ENCODE measurements at regions not wholly inside any gene's neighbourhood (a gene's known extent, or its start where the extent isn't known, plus 50 kb on each side); places are given as distances from the start of the nearest gene placed in this dataset.
A peak's percentile ranks its signal among the peaks of the same experiment; 100 is the strongest.

DNA sequence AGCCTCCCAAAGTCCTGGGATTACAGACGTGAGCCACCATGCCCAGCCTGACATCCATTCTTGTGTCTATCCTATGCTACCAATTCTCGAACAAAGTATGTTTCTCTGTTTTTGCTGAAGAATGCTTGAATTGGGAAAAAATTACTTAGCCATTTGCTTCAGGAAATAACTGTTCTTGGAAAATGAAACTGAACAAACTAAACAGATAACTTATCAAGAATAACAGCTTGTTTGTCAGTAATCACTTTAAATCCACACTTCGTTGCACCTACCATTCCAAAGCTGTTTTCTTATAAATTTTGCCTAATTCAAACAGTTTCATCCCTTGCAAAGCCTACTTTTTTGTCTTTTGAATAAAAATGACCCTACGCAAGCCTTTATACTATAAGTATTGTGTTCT is 672.9 kb downstream of the SUCLG1 start:
- no peak for DNase-seq (ENCODE audit: low read depth)

DNA sequence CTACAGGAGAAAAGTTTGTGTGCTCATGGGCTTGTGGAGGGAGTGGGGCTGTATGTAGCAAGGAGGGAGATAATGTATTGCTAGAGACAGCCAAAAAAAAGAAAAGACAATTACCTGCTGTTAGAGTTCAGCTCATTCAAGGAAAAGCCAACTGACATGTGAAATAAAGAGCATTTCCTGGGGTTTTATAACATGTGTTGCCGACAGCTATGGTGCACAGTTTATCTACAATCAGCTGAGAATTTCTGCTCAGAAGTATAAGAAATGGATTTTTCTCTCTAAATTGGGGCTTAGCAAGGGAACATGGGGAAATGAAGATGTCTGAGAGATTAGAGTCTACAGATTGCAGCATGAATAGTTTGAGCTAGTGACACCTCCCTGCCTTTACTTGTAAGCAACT is 674.1 kb downstream of the SUCLG1 start:
- DNase-seq (ENCODE audit: low read depth): no peak

DNA sequence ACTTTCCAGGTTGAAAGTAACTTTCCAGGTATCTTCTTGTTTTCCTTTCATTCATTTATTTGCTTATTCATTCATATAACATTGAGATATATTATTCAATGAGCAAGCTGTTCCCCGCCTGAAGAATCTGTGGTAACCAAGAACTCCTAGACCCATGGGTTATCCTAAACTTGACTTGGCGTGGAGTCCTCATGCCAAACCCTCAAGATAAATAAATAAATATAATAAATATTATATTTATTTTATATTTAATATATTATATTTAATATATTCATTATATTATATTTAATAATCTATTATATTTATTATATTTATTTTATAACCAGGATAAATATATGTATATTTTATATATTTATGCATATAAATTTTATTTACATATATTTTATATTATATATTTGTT is 674.8 kb downstream of the SUCLG1 start:
- no peak for DNase-seq (ENCODE audit: low read depth)

GRCh38 chr2:83782122-83782521 is 677.0 kb downstream of the SUCLG1 start:
- DNase-seq (ENCODE audit: low read depth): no peak

DNA sequence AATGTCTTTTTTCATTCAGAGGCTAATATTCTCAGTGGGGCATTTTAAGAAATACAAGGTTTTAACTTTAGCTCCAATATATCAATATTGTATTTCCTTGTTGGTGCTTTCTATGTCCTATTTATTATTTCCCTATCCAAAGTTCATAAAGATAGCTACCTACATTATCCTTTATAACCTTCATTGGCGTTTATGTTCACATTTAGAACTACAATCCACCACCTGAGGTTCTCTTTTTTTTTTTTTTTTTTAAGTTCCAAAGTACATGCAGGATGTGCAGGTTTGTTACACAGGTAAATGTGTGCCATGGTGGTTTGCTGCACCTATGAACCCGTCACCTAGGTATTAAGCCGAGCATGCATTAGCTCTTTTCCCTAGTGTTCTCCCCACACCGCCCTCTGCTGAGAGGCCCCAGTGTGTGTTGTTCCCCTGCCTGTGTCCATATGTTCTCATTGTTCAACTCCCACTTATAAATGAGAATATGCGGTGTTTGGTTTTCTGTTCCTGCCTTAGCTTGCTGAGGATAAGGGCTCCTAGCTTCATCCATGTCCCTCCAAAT is 694.6 kb downstream of the SUCLG1 start:
- no peak for DNase-seq (ENCODE audit: low read depth)

GRCh38 chr2:83757329-83757728 is 701.8 kb downstream of the SUCLG1 start:
- DNase-seq (ENCODE audit: low read depth): no peak

- no peak for DNase-seq (ENCODE audit: low read depth)
Observed at GRCh38 chr2:83756219-83756618, 702.9 kb downstream of the SUCLG1 start.

DNA sequence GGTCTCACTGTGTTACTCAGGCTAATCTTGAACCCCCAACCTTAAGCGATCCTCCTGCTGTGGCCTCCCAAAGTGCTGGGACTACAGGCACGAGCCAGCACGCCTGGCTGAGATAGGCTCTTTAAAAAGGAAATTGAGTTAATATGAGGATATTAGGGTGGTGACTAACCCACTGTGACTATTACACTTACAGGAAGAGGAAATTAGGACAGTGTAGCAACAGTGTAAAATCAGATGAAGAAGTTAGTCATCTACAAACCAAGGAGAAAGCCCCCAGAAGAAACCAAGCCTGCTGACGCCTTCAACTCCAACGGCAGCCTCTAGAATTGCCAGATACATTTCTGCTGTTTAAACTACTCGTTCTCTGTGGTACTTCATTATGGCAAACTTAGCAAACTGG is 711.9 kb downstream of the SUCLG1 start:
- DNase-seq (ENCODE audit: low read depth): no peak

DNA sequence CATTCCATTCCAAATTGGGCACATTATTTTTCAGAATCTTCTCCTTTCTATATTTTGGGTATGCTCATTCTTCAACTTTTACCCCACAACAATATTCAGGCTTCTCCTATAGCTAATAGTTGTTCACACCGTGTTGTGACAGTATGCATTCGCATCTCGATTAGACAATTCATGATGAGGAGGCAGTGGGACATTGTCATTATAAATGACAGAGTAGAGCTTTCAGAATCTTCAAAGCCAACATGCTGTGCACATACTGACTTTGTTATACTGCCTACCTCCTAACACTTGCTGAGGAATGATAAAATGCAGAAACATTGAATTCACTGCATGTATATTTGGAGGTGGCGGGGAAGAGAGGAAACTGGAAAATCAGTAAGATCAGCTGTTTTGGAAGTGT is 714.2 kb downstream of the SUCLG1 start:
- no peak for DNase-seq (ENCODE audit: low read depth)

DNA sequence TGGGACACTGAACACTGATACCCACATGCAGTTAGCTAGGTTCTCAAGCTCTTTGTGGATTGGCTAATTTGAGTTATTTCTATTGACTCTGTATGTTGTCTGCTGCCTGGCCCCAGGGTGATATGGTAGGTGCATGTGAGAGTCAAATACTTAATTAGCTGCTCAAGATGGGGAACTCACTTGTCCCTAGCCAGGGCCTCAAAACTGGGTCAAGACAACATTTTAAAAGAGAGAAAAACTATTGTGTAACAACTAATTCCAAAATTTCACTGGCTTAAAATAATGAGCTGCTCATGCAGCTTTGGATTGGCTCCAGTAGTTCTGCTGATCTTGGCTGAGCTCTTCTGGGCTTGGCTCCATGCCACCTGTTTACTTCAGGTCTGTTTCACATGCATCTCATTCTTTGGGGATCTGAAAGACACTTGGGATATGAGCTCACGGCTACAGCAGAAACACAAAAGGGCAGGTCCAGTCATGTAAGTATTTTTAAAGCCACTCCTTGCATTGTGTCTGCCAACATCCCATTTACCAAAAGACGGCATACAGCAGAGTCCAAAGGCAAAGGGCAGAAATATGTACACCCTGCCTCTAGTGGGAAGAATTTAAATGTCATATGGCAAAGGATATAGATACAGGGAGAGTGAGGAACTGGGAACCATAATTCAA is 716.8 kb downstream of the SUCLG1 start:
- no peak for DNase-seq (ENCODE audit: low read depth)

- DNase-seq (ENCODE audit: low read depth): peak; percentile 32
Observed at GRCh38 chr2:83730223-83730622, 728.9 kb downstream of the SUCLG1 start.

DNA sequence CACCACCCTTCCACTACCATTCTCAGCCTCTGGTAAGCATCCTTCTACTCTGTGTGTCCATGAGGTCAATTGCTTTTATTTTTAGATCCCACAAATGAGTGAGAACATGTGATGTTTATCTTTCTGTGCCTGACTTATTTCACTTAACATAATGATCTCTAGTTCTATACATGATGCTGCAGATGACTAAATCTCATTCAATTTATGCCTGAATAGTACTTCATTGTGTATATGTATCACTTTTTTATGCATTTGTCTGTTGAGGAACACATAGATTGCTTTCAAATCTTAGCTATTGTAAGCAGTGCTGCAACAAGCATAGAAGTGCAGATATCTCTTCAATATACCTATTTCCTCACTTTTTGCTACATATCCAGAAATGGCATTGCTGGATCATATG is 733.3 kb downstream of the SUCLG1 start:
- DNase-seq (ENCODE audit: low read depth): no peak

DNA sequence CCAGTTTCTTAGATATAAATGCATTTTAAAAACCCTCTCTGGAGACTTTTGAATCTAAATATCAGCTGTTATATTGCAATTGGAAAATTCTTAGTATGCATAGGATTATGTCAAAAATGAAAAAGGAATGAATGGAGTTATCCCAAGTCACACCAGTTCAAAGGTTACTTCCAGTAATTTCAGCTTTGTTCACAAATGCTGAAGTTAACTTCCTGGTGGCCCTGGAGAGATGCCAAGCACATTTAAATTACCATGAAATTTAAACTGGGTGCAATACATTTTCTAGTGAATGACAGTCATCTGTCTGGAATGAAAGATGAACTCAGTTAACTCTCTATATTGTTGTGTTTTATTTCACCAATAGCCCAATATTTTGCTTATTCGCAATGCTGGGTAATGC is 753.9 kb downstream of the SUCLG1 start:
- no peak for DNase-seq (ENCODE audit: low read depth)

DNA sequence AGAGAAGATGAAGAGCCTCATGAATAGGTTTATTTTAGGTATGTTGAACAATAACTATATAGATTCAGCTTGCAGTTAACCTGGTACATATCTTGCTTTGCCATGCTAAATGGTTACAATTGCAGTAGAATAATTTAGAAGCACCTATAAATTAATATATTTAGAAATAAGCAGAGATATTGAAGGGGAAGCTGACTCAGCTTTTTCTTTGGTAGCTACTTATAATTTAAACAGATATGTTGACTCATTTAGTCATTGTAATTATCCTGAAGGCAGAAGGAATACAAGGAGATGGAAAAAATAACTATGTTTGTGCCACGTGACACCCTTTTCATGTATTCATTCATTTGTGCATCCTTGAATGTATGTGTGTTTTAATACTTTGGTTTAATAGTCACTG is 755.5 kb downstream of the SUCLG1 start:
- DNase-seq (ENCODE audit: low read depth): no peak

- no peak for DNase-seq (ENCODE audit: low read depth)
Observed at GRCh38 chr2:83696838-83697237, 762.2 kb downstream of the SUCLG1 start.

- DNase-seq (ENCODE audit: low read depth): no peak
Observed at GRCh38 chr2:83695530-83695929, 763.5 kb downstream of the SUCLG1 start.

GRCh38 chr2:83695037-83695436 is 764.0 kb downstream of the SUCLG1 start:
- no peak for DNase-seq (ENCODE audit: low read depth)

GRCh38 chr2:83689402-83689801 is 769.7 kb downstream of the SUCLG1 start:
- DNase-seq (ENCODE audit: low read depth): no peak

DNA sequence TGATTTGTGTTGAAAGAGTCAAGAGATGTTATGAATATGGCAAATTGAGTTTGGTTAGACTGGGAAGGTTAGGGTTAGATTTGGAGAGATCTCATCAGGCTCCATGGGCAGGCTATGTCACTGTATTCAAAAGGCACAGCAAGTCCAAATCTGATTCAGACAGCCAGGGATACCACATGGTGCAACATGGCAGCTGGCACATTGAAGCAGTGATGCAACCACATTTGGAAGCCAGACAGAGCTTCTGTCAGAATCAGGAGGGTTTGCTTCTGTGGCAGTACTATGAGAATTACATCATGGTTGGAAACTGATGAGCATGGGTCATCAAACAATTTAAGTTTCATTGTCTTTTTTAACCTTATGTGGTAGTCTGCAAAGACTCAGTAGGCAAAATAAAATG is 772.2 kb downstream of the SUCLG1 start:
- DNase-seq (ENCODE audit: low read depth): no peak

DNA sequence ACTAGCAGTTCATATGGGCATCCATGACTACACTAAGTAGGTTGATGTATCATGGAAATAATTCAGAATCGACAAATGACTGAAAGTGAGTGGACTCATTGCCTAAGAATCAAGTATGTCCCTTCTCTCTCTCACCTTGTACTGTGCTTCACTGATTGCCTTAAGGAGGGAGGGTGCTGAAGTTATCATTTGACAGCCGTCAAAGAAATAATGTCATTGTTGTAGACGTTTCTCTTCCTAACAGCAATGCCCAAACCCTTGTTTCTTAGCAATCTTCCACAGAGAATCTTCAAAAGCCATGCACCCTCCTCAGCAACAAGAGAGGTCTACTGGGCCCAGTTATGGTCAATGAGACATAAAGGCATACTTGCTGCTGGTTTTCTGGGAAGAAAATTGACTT is 785.0 kb downstream of the SUCLG1 start:
- DNase-seq (ENCODE audit: low read depth): no peak

- peak; percentile 91 for DNase-seq (ENCODE audit: low read depth)
Observed at GRCh38 chr2:83665894-83666293, 793.2 kb downstream of the SUCLG1 start.

GRCh38 chr2:83665154-83665553 is 793.9 kb downstream of the SUCLG1 start:
- no peak for DNase-seq (ENCODE audit: low read depth)

GRCh38 chr2:83661711-83662110 is 797.4 kb downstream of the SUCLG1 start:
- DNase-seq (ENCODE audit: low read depth): no peak

DNA sequence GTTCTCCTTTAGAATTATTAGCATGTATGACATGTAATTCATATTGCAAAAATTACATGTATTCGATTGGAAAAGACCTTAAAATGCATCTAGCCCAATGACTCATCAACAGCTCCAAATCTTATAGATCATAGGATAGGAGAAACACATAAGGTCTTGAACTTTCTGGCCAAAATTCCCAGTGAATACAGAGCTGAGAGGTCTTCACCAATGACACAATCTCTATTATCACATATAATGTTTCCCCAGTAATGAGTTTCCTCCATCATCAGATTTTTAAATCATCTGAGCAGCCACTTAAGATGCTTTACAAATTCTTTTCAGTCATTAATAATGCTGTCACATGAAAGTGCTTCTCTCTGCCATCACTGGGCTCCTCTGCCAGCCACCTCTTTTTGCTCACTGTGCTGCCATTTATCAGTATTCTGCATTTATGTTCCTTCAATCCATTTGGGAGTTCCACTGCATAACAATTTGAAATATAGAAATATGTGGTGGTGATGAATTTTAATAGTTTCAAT is 804.9 kb downstream of the SUCLG1 start:
- DNase-seq (ENCODE audit: low read depth): no peak

Measured in HS-5 (cell line).